ENCODE measurements at regions not wholly inside any gene's neighbourhood (a gene's known extent, or its start where the extent isn't known, plus 50 kb on each side); places are given as distances from the start of the nearest gene placed in this dataset.

- no peak for DNase-seq (ENCODE audit: low read depth)
Measured at GRCh38 chr2:59449274-59449673, 1104.2 kb downstream of the BCL11A start.

GRCh38 chr2:59440491-59440890 lies 1113.0 kb downstream of the BCL11A start:
- DNase-seq (ENCODE audit: low read depth), result no peak

- no peak for DNase-seq (ENCODE audit: low read depth)
Measured at GRCh38 chr2:59435635-59436034, 1117.8 kb downstream of the BCL11A start.

- no peak for DNase-seq (ENCODE audit: low read depth)
Measured at GRCh38 chr2:59428940-59429339, 1124.5 kb downstream of the BCL11A start.

GRCh38 chr2:59427980-59428379 lies 1125.5 kb downstream of the BCL11A start:
- no peak for DNase-seq (ENCODE audit: low read depth)

GRCh38 chr2:59425247-59425646 lies 1128.2 kb downstream of the BCL11A start:
- DNase-seq (ENCODE audit: low read depth), result no peak

- no peak for DNase-seq (ENCODE audit: low read depth)
Measured at GRCh38 chr2:59413751-59414570, 1139.5 kb downstream of the BCL11A start.

GRCh38 chr2:59399126-59399525 lies 1154.3 kb downstream of the BCL11A start:
- DNase-seq (ENCODE audit: low read depth), result no peak

GRCh38 chr2:59398081-59398480 lies 1155.4 kb downstream of the BCL11A start:
- DNase-seq (ENCODE audit: low read depth), result no peak

GRCh38 chr2:59395119-59395518 lies 1154.0 kb upstream of the FANCL start:
- no peak for DNase-seq (ENCODE audit: low read depth)

- no peak for DNase-seq (ENCODE audit: low read depth)
Measured at GRCh38 chr2:59391896-59392295, 1150.8 kb upstream of the FANCL start.

- no peak for DNase-seq (ENCODE audit: low read depth)
Measured at GRCh38 chr2:59390581-59390980, 1149.5 kb upstream of the FANCL start.

GRCh38 chr2:59389240-59389639 lies 1148.1 kb upstream of the FANCL start:
- DNase-seq (ENCODE audit: low read depth), result no peak

GRCh38 chr2:59385971-59386370 lies 1144.8 kb upstream of the FANCL start:
- DNase-seq (ENCODE audit: low read depth), result no peak

GRCh38 chr2:59383473-59383872 lies 1142.3 kb upstream of the FANCL start:
- DNase-seq (ENCODE audit: low read depth), result no peak

- DNase-seq (ENCODE audit: low read depth), result no peak
Measured at GRCh38 chr2:59378127-59378526, 1137.0 kb upstream of the FANCL start.

- DNase-seq (ENCODE audit: low read depth), result no peak
Measured at GRCh38 chr2:59366288-59366687, 1125.2 kb upstream of the FANCL start.

GRCh38 chr2:59354498-59354897 lies 1113.4 kb upstream of the FANCL start:
- no peak for DNase-seq (ENCODE audit: low read depth)

- no peak for DNase-seq (ENCODE audit: low read depth)
Measured at GRCh38 chr2:59353306-59353921, 1112.3 kb upstream of the FANCL start.

- no peak for DNase-seq (ENCODE audit: low read depth)
Measured at GRCh38 chr2:59342166-59342565, 1101.0 kb upstream of the FANCL start.

GRCh38 chr2:59339837-59340207 lies 1098.7 kb upstream of the FANCL start:
- DNase-seq (ENCODE audit: low read depth), result no peak

GRCh38 chr2:59339121-59339836 lies 1098.2 kb upstream of the FANCL start:
- DNase-seq (ENCODE audit: low read depth), result no peak

GRCh38 chr2:59333007-59333406 lies 1091.9 kb upstream of the FANCL start:
- no peak for DNase-seq (ENCODE audit: low read depth)
